Adrenal gland (tissue), 9 donors: ENCODE measurements at regions not wholly inside any gene's neighbourhood (a gene's known extent, or its start where the extent isn't known, plus 50 kb on each side); places are given as distances from the start of the nearest gene placed in this dataset.

ENCODE experiments used
- DNase-seq, 7 donors: peaks; one replicate each; pipeline ENCODE4 v3.0.0-alpha.2; 2019 to 2020
- H3K27ac ChIP-seq, 5 donors: fragments of 200-600 bp; sonication (generic) in 4 of 5; 1 replicate in 3 of 5; 2 replicates in 2 of 5; pipeline versions ENCODE4 v1.5.1 to v1.8.0; 2016 to 2020; ENCODE audit warnings: mild to moderate bottlenecking in 1 of 5
- H3K27me3 ChIP-seq: fragments of 200-600 bp; 2 replicates; pipeline ENCODE4 v1.8.0; 2021
- H3K36me3 ChIP-seq, 2 donors: fragments of 200-600 bp; replicated peaks in 1 of 2; 1 replicate in 1 of 2; 2 replicates in 1 of 2; pipeline versions ENCODE4 v1.5.1 to v1.8.0; 2018 to 2022
- H3K4me1 ChIP-seq, 2 donors: fragments of 200-600 bp; replicated peaks in 1 of 2; 1 replicate in 1 of 2; 2 replicates in 1 of 2; pipeline versions ENCODE4 v1.5.1 to v1.8.0; 2018 to 2021
- H3K4me3 ChIP-seq, 4 donors: fragments of 200-600 bp; sonication (generic) in 3 of 4; one replicate each; pipeline ENCODE4 v1.5.1; 2016 to 2018
- H3K9me3 ChIP-seq, 3 donors: fragments of 200-600 bp; sonication (generic) in 1 of 3; replicated peaks in 1 of 3; 1 replicate in 2 of 3; 2 replicates in 1 of 3; pipeline versions ENCODE4 v1.5.1 to v1.8.0; 2016 to 2021
- CTCF ChIP-seq, 6 experiments: fragments of 450-650 bp in 4 of 6; fragments of 200-600 bp in 2 of 6; sonication (generic) in 1 of 6; IDR thresholded peaks; 1 replicate in 5 of 6; 2 replicates in 1 of 6; pipeline versions ENCODE4 v1.5.1 to v1.8.0; 2016 to 2021; ENCODE audit warnings: antibody characterized with exemption in 6 of 6, mild to moderate bottlenecking in 2 of 6, moderate library complexity in 1 of 6
- POLR2A ChIP-seq, 2 donors: fragments of 450-650 bp; IDR thresholded peaks; one replicate each; pipeline ENCODE4 v1.6.1; 2017; ENCODE audit warnings: antibody characterized with exemption in 2 of 2, mild to moderate bottlenecking in 2 of 2, moderate library complexity in 1 of 2
- WGBS, 4 donors: extraction: QIAGEN DNeasy Blood & Tissue Kit in 2 of 4; methylation state at CpG; one replicate each; pipeline versions ENCODE4 v1.1.5 to v1.1.7; 2013 to 2017; 5-methylcytosine and 5-hydroxymethylcytosine counted together
- intact Hi-C, 2 donors: fragments of 100-400 bp; cut with DNase I; formaldehyde crosslinking; loops; one replicate each; pipeline versions ENCODE4 v1.14.1 to v1.15.0; 2022 to 2023
- donor health status: healthy with polysubstance abuse.
- donor health status: Bipolar disorder and iron deficiency.
- donor health status: DM: yes; HTN: yes; CAD: no.
- donor health status: DM: no; HTN: no; CAD: no.
- donor health status: DM: no; HTN: no; CAD: no.

- Histone ChIP-seq H3K27ac (no peak overlapping the region), H3K36me3 (no peaks in the 10 kb centered on the region), H3K4me3 (no peak overlapping the region), H3K4me1 (no peaks in the 10 kb centered on the region), H3K27me3 (no peaks in the 10 kb centered on the region), H3K9me3 (no peaks in the 10 kb centered on the region)
- DNase-seq, result no peak
- no peak for TF ChIP-seq CTCF (IDR thresholded peaks at IDR 0.05)
- no peak for TF ChIP-seq POLR2A (IDR thresholded peaks at IDR 0.05)
- WGBS, 4 donors, result 63 to 80% (median 65%) methylated on average over 1 of the region's 1 CpG
- intact Hi-C loops, result no loop called here
Observed at GRCh38 chr1:194586302-194586701, 1399.9 kb upstream of the B3GALT2 start.

- no peak for DNase-seq
- intact Hi-C loops, result no loop called here
- Histone ChIP-seq H3K9me3 (no peaks in the 10 kb centered on the region), H3K27me3 (no peaks in the 10 kb centered on the region), H3K36me3 (no peaks in the 10 kb centered on the region), H3K4me3 (no peak overlapping the region), H3K4me1 (no peaks in the 10 kb centered on the region), H3K27ac (no peak overlapping the region)
- 34 to 85% (median 78%) methylated on average over 1 of the region's 1 CpG for whole genome bisulfite sequencing, 4 donors
- no peak for TF ChIP-seq POLR2A (IDR thresholded peaks at IDR 0.05)
- TF ChIP-seq CTCF (IDR thresholded peaks at IDR 0.05), result no peak
Observed at GRCh38 chr1:194584052-194584451, 1397.6 kb upstream of the B3GALT2 start.

- Histone ChIP-seq H3K4me3 (no peak overlapping the region), H3K9me3 (no peaks in the 10 kb centered on the region), H3K27me3 (no peaks in the 10 kb centered on the region), H3K4me1 (no peaks in the 10 kb centered on the region), H3K36me3 (no peaks in the 10 kb centered on the region), H3K27ac (no peak overlapping the region)
- no peak for DNase-seq
- intact Hi-C loops, result no loop called here
- TF ChIP-seq CTCF (IDR thresholded peaks at IDR 0.05) (no peak), POLR2A (IDR thresholded peaks at IDR 0.05) (no peak)
Observed at GRCh38 chr1:194570476-194570875, 1384.1 kb upstream of the B3GALT2 start.

- TF ChIP-seq CTCF (IDR thresholded peaks at IDR 0.05) (no peak), POLR2A (IDR thresholded peaks at IDR 0.05) (no peak)
- intact Hi-C loops, result no loop called here
- H3K4me1 ChIP-seq, result no peaks in the 10 kb centered on the region
- no peak overlapping the region for H3K27ac ChIP-seq
- no peak for DNase-seq
- H3K9me3 ChIP-seq, result no peaks in the 10 kb centered on the region
- H3K4me3 ChIP-seq, result no peak overlapping the region
- H3K27me3 ChIP-seq, result no peaks in the 10 kb centered on the region
- no peaks in the 10 kb centered on the region for H3K36me3 ChIP-seq
Observed at GRCh38 chr1:194568610-194569009, 1382.2 kb upstream of the B3GALT2 start.
